Vagina (tissue), 2 donors: ENCODE measurements at regions not wholly inside any gene's neighbourhood (a gene's known extent, or its start where the extent isn't known, plus 50 kb on each side); places are given as distances from the start of the nearest gene placed in this dataset.

Source experiments
- DNase-seq, 2 donors: peaks; one replicate each; pipeline ENCODE4 v3.0.0-alpha.2; 2017; ENCODE audit errors: extremely low spot score in 2 of 2
- H3K27ac ChIP-seq: fragments of 200-600 bp; sonication (generic); one replicate; pipeline ENCODE4 v1.5.1; 2019
- H3K27me3 ChIP-seq: fragments of 200-600 bp; sonication (generic); one replicate; pipeline ENCODE4 v1.5.1; 2019
- H3K36me3 ChIP-seq, 2 donors: fragments of 200-600 bp; sonication (generic); one replicate each; pipeline ENCODE4 v1.5.1; 2017 to 2019
- H3K4me1 ChIP-seq: fragments of 200-600 bp; sonication (generic); one replicate; pipeline ENCODE4 v1.5.1; 2019
- H3K4me3 ChIP-seq, 2 donors: fragments of 200-600 bp; sonication (generic); 1 replicate in 1 of 2; 2 replicates in 1 of 2; pipeline ENCODE4 v1.5.1; 2016 to 2019
- H3K9me3 ChIP-seq: fragments of 200-600 bp; sonication (generic); one replicate; pipeline ENCODE4 v1.5.1; 2019
- POLR2A ChIP-seq, 2 donors: fragments of 450-650 bp; IDR thresholded peaks; one replicate each; pipeline ENCODE4 v1.6.1; 2017; ENCODE audit warnings: antibody characterized with exemption in 2 of 2, mild to moderate bottlenecking in 2 of 2, moderate library complexity in 2 of 2
- POLR2AphosphoS5 ChIP-seq, 2 donors: sonication (generic); formaldehyde crosslinking; IDR thresholded peaks; one replicate each; pipeline ENCODE4 v1.9.0; 2017; ENCODE audit warnings: antibody characterized with exemption in 2 of 2, mild to moderate bottlenecking in 2 of 2, low read depth in 1 of 2; ENCODE audit not compliant: insufficient read depth in 1 of 2
- intact Hi-C: fragments of 100-400 bp; cut with DNase I; formaldehyde crosslinking; loops from one replicate; pipeline ENCODE4 v1.15.1; 2023
- TF ChIP-seq, protein P1 (sequence below), 3 experiments: fragments of 450-650 bp in 2 of 3; fragments of 200-600 bp in 1 of 3; sonication (generic) in 1 of 3; IDR thresholded peaks; one replicate each; pipeline ENCODE4 v1.5.1; 2017 to 2019; ENCODE audit warnings: antibody characterized with exemption in 3 of 3, mild to moderate bottlenecking in 2 of 3, moderate library complexity in 2 of 3

DNA sequence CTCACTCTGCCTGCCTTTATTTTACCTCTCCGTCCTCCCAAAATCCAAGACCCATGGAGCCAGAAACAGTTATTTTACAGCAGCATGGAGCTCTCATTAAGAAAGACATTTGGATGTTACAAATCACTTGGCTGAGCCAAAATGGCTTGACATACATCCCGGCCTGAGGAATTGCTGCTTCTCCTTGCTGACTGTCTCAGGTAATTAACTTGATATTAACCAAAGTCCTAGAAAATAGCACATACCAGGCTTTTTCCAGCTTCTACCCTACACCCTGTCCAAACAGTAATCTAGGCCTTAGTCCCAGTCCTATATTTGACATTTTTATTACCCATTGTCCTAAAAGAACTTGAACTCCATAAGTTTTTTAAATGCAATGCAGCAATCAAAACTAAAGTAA lies 205.0 kb downstream of the TMX3 start:
- no peak for DNase-seq
- no peaks in the 10 kb centered on the region for H3K9me3 ChIP-seq
- H3K4me3 ChIP-seq, result no peak overlapping the region
- no peaks in the 10 kb centered on the region for H3K36me3 ChIP-seq
- no peaks in the 10 kb centered on the region for H3K27me3 ChIP-seq
- H3K4me1 ChIP-seq, result no peaks in the 10 kb centered on the region
- no peak overlapping the region for H3K27ac ChIP-seq
- intact Hi-C loops, result no loop called here
- TF ChIP-seq POLR2A (IDR thresholded peaks at IDR 0.05) (no peak), POLR2AphosphoS5 (IDR thresholded peaks at IDR 0.05; ENCODE audit: insufficient read depth in 1 of 2, low read depth in 1 of 2) (no peak)
- TF ChIP-seq, protein P1, sequence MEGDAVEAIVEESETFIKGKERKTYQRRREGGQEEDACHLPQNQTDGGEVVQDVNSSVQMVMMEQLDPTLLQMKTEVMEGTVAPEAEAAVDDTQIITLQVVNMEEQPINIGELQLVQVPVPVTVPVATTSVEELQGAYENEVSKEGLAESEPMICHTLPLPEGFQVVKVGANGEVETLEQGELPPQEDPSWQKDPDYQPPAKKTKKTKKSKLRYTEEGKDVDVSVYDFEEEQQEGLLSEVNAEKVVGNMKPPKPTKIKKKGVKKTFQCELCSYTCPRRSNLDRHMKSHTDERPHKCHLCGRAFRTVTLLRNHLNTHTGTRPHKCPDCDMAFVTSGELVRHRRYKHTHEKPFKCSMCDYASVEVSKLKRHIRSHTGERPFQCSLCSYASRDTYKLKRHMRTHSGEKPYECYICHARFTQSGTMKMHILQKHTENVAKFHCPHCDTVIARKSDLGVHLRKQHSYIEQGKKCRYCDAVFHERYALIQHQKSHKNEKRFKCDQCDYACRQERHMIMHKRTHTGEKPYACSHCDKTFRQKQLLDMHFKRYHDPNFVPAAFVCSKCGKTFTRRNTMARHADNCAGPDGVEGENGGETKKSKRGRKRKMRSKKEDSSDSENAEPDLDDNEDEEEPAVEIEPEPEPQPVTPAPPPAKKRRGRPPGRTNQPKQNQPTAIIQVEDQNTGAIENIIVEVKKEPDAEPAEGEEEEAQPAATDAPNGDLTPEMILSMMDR (IDR thresholded peaks at IDR 0.05), result no peak

DNA sequence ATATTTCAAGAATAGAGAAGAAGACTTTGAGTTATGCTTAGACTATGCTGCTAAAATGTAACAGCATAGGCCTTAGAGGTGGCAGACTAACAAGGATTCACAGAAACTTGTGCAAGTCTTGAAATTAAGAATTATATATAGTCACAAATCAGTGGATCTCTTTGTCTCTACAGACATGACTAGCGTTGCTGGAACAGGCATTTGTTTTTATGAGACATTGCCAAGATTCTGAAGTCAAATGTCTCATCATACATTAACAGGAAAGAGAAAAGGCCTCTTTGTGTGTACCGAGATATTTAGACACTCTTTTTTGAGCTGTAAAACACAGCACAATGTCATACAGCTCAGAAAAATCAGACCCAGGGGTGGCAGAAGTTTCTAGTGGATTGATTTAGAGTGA lies 207.1 kb downstream of the TMX3 start:
- H3K4me3 ChIP-seq, result no peak overlapping the region
- H3K4me1 ChIP-seq, result no peaks in the 10 kb centered on the region
- H3K27me3 ChIP-seq, result no peaks in the 10 kb centered on the region
- H3K27ac ChIP-seq, result no peak overlapping the region
- intact Hi-C loops, result no loop called here
- DNase-seq, result no peak
- TF ChIP-seq POLR2AphosphoS5 (IDR thresholded peaks at IDR 0.05; ENCODE audit: insufficient read depth in 1 of 2, low read depth in 1 of 2), result no peak
- TF ChIP-seq POLR2A (IDR thresholded peaks at IDR 0.05), result no peak
- TF ChIP-seq, protein P1 (IDR thresholded peaks at IDR 0.05), result no peak
- no peaks in the 10 kb centered on the region for H3K36me3 ChIP-seq
- no peaks in the 10 kb centered on the region for H3K9me3 ChIP-seq

DNA sequence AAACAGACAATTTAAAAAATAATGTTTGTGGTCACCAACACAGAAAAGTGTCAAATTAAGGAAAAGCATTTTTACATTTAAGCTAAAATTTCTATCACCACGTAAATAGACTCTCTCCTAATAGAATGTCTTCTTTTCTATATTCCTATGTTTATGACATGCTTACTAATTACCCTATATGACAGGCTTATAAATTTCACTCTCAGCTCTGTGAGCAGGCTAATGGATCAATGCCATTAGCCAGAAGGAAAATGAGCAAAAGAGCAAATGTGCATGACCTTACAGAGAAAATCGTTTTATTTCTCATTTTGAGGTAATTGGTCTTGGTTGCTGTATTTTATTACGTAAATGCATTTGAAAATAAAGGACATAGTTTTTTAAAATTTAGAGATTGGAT lies 209.7 kb downstream of the TMX3 start:
- Histone ChIP-seq H3K36me3 (no peaks in the 10 kb centered on the region), H3K4me3 (no peak overlapping the region), H3K4me1 (no peaks in the 10 kb centered on the region), H3K27me3 (no peaks in the 10 kb centered on the region), H3K27ac (no peak overlapping the region), H3K9me3 (no peaks in the 10 kb centered on the region)
- TF ChIP-seq, protein P1 (IDR thresholded peaks at IDR 0.05), result no peak
- TF ChIP-seq POLR2A (IDR thresholded peaks at IDR 0.05) (no peak), POLR2AphosphoS5 (IDR thresholded peaks at IDR 0.05; ENCODE audit: insufficient read depth in 1 of 2, low read depth in 1 of 2) (no peak)
- DNase-seq, result no peak
- intact Hi-C loops, result no loop called here

DNA sequence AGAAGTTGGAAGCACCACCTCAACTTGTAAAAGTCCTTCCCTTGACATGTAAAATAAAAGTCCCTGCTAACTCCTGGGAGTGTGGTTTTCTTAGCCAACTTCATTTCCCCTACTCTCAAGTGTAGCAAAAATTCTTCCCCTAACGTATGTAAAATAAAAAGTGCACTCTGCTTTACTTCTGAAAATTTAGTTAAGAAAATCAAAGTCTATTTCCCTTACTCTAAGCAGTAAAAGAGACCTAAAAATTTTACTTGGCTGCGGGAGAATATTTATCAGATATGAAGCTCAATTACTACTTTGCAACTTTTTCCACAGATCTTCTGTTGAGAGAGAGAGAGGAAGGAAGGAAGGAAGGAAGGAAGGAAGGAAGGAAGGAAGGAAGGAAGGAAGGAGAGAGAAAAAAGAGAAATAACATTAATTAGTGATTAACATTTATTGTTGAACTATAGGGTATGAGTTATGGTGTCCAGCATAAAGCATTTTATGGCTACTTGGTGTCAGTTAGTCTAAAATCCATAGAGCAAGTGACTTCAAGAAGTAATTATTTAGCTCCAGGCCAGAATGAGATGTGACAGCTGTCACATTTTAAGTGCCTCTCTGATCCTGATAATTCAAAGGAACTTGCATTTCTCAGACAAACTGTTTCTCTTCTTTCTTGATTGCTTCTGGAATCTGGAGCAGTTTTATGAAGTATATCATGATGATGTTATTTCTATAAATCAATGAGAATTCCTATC lies 210.3 kb downstream of the TMX3 start:
- TF ChIP-seq POLR2A (IDR thresholded peaks at IDR 0.05) (no peak), POLR2AphosphoS5 (IDR thresholded peaks at IDR 0.05; ENCODE audit: insufficient read depth in 1 of 2, low read depth in 1 of 2) (no peak)
- TF ChIP-seq, protein P1 (IDR thresholded peaks at IDR 0.05), result no peak
- DNase-seq, result no peak
- Histone ChIP-seq H3K9me3 (no peaks in the 10 kb centered on the region), H3K4me1 (no peaks in the 10 kb centered on the region), H3K27ac (no peak overlapping the region), H3K36me3 (no peaks in the 10 kb centered on the region), H3K4me3 (no peak overlapping the region), H3K27me3 (no peaks in the 10 kb centered on the region)
- intact Hi-C loops, result no loop called here

DNA sequence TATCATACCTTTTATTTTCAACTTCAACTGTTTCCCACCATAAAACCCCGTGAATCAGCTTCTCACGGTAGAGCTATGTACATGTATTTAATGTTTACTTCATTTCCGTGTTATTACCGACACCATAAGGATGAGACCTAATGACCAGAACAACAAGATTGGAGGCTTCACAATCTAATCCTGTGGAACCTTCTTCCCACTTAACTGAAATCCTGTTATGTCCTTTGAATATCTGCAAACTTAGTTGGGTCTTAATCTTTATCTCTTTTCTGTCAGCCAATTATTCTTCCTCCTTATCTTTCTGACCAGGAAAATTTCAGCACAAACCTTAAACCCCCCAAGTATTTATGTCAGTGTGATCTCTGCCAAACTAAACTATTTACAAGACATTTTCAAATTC lies 214.4 kb downstream of the TMX3 start:
- intact Hi-C loops, result no loop called here
- DNase-seq, result no peak
- no peak for TF ChIP-seq POLR2A (IDR thresholded peaks at IDR 0.05)
- H3K27me3 ChIP-seq, result no peaks in the 10 kb centered on the region
- no peaks in the 10 kb centered on the region for H3K36me3 ChIP-seq
- no peak overlapping the region for H3K27ac ChIP-seq
- no peaks in the 10 kb centered on the region for H3K4me1 ChIP-seq
- H3K4me3 ChIP-seq, result no peak overlapping the region
- H3K9me3 ChIP-seq, result no peaks in the 10 kb centered on the region
